ENCODE measurements at regions not wholly inside any gene's neighbourhood (a gene's known extent, or its start where the extent isn't known, plus 50 kb on each side); places are given as distances from the start of the nearest gene placed in this dataset.

GRCh38 chr5:29702875-29703274, 1490.6 kb upstream of the CDH6 start:
- H3K4me3 ChIP-seq (replicated peaks; ENCODE audit: low read depth, low read length), result no peak overlapping the region
- no peak for DNase-seq (ENCODE audit: low read depth)
- TF ChIP-seq, protein P1, sequence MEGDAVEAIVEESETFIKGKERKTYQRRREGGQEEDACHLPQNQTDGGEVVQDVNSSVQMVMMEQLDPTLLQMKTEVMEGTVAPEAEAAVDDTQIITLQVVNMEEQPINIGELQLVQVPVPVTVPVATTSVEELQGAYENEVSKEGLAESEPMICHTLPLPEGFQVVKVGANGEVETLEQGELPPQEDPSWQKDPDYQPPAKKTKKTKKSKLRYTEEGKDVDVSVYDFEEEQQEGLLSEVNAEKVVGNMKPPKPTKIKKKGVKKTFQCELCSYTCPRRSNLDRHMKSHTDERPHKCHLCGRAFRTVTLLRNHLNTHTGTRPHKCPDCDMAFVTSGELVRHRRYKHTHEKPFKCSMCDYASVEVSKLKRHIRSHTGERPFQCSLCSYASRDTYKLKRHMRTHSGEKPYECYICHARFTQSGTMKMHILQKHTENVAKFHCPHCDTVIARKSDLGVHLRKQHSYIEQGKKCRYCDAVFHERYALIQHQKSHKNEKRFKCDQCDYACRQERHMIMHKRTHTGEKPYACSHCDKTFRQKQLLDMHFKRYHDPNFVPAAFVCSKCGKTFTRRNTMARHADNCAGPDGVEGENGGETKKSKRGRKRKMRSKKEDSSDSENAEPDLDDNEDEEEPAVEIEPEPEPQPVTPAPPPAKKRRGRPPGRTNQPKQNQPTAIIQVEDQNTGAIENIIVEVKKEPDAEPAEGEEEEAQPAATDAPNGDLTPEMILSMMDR (IDR thresholded peaks at IDR 0.05; ENCODE audit: low read length, missing control alignments), result no peak

GRCh38 chr5:29701600-29701999, 1491.9 kb upstream of the CDH6 start:
- H3K4me3 ChIP-seq (replicated peaks; ENCODE audit: low read depth, low read length), result no peak overlapping the region
- DNase-seq (ENCODE audit: low read depth), result no peak
- TF ChIP-seq, protein P1 (IDR thresholded peaks at IDR 0.05; ENCODE audit: low read length, missing control alignments), result no peak

- TF ChIP-seq, protein P1 (IDR thresholded peaks at IDR 0.05; ENCODE audit: low read length, missing control alignments), result no peak
- no peak overlapping the region for H3K4me3 ChIP-seq (replicated peaks; ENCODE audit: low read depth, low read length)
- DNase-seq (ENCODE audit: low read depth), result no peak
Measured at GRCh38 chr5:29697785-29698414, 1495.6 kb upstream of the CDH6 start.

- H3K4me3 ChIP-seq (replicated peaks; ENCODE audit: low read depth, low read length), result no peak overlapping the region
- TF ChIP-seq, protein P1 (IDR thresholded peaks at IDR 0.05; ENCODE audit: low read length, missing control alignments), result no peak
- no peak for DNase-seq (ENCODE audit: low read depth)
Measured at GRCh38 chr5:29697278-29697677, 1496.2 kb upstream of the CDH6 start.

DNA sequence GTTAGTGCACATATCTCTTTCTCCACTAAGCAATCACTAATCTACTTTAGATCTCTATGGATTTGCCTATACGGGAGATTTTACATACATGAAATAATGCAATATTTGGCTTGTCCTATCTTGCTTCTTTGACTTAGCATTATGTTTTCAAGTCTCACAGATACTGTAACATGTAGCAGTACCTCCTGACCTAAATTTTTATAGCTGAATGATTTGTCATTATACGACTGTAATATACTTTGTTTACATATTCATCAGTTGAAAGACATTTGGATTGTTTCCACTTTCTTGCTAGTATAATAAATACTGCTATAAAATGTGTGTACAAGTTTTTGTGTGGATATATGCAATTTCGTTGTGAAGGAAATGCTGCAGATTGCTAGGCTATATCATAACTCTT, 1520.8 kb upstream of the CDH6 start:
- no peak for DNase-seq (ENCODE audit: low read depth)
- TF ChIP-seq, protein P1 (IDR thresholded peaks at IDR 0.05; ENCODE audit: low read length, missing control alignments), result no peak
- H3K4me3 ChIP-seq (replicated peaks; ENCODE audit: low read depth, low read length), result no peak overlapping the region

DNA sequence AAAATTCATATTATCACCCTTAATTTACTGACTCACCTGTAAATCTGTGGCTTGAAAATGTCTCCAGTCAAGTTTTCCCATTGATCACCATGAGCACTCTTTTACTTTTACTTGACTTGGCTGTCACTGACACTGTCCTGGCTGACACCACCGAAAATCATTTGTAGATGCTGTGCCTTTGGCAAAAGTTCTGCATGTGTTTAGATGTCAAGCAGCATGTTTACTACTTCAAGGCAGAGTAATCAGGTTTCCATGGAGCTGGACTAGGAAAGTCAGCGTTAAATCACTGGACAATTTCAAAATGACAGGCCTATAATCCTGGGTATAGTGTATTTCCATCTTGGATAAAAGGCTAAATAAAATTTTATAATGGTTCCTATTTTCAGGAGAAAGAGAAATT, 1530.6 kb upstream of the CDH6 start:
- TF ChIP-seq, protein P1 (IDR thresholded peaks at IDR 0.05; ENCODE audit: low read length, missing control alignments), result no peak
- no peak for DNase-seq (ENCODE audit: low read depth)
- H3K4me3 ChIP-seq (replicated peaks; ENCODE audit: low read depth, low read length), result no peak overlapping the region

- DNase-seq (ENCODE audit: low read depth), result no peak
- TF ChIP-seq, protein P1 (IDR thresholded peaks at IDR 0.05; ENCODE audit: low read length, missing control alignments), result no peak
- no peak overlapping the region for H3K4me3 ChIP-seq (replicated peaks; ENCODE audit: low read depth, low read length)
Measured at GRCh38 chr5:29654954-29655353, 1538.5 kb upstream of the CDH6 start.

Measured in fibroblast of pulmonary artery (primary cell).